Stomach (tissue), 8 donors: ENCODE measurements at regions not wholly inside any gene's neighbourhood (a gene's known extent, or its start where the extent isn't known, plus 50 kb on each side); places are given as distances from the start of the nearest gene placed in this dataset.

Experiments used
- DNase-seq, 2 donors: peaks; one replicate each; pipeline versions ENCODE4 v3.0.0 to v3.0.0-alpha.2; 2013 to 2019
- H3K27ac ChIP-seq, 5 donors: fragments of 200-600 bp in 4 of 5; sonication (generic) in 4 of 5; one replicate each; pipeline ENCODE4 v1.5.1; 2013 to 2019; ENCODE audit warnings: mild to moderate bottlenecking in 1 of 5, moderate library complexity in 1 of 5
- H3K27me3 ChIP-seq, 3 donors: fragments of 200-600 bp; sonication (generic); one replicate each; pipeline ENCODE4 v1.5.1; 2017 to 2019; ENCODE audit warnings: mixed run types in 1 of 3
- H3K36me3 ChIP-seq, 4 donors: fragments of 200-600 bp; sonication (generic); 1 replicate in 3 of 4; 2 replicates in 1 of 4; pipeline ENCODE4 v1.5.1; 2016 to 2019
- H3K4me1 ChIP-seq, 4 donors: fragments of 200-600 bp; sonication (generic); one replicate each; pipeline ENCODE4 v1.5.1; 2016 to 2019
- H3K4me3 ChIP-seq, 4 donors: fragments of 200-600 bp; sonication (generic) in 3 of 4; one replicate each; pipeline ENCODE4 v1.5.1; 2016 to 2019; ENCODE audit warnings: mild to moderate bottlenecking in 1 of 4
- H3K9me3 ChIP-seq, 4 donors: fragments of 200-600 bp; sonication (generic); one replicate each; pipeline ENCODE4 v1.5.1; 2016 to 2019
- CTCF ChIP-seq, 7 experiments: fragments of 450-650 bp in 4 of 7; fragments of 200-600 bp in 3 of 7; sonication (generic) in 3 of 7; IDR thresholded peaks; one replicate each; pipeline ENCODE4 v1.5.1; 2016 to 2019; ENCODE audit warnings: antibody characterized with exemption in 7 of 7, control low read depth in 2 of 7, mild to moderate bottlenecking in 1 of 7
- EP300 ChIP-seq: sonication (generic); formaldehyde crosslinking; IDR thresholded peaks from one replicate; pipeline ENCODE4 v1.6.1; 2017; ENCODE audit warnings: antibody characterized with exemption
- POLR2A ChIP-seq, 4 donors: fragments of 450-650 bp; IDR thresholded peaks; one replicate each; pipeline ENCODE4 v1.6.1; 2016; ENCODE audit warnings: antibody characterized with exemption in 4 of 4, control low read depth in 2 of 4, mild to moderate bottlenecking in 1 of 4, moderate library complexity in 1 of 4
- POLR2AphosphoS5 ChIP-seq, 3 donors: sonication (generic); formaldehyde crosslinking; IDR thresholded peaks; one replicate each; pipeline ENCODE4 v1.6.1; 2016; ENCODE audit warnings: antibody characterized with exemption in 3 of 3
- WGBS, 5 donors: extraction: QIAGEN DNeasy Blood & Tissue Kit in 3 of 5; methylation state at CpG; one replicate each; pipeline versions ENCODE4 v1.1.5 to v1.1.7; 2013 to 2018; 5-methylcytosine and 5-hydroxymethylcytosine counted together
- intact Hi-C: fragments of 100-400 bp; cut with DNase I; formaldehyde crosslinking; loops from one replicate; pipeline ENCODE4 v1.15.1; 2023; ENCODE audit warnings: low total_unique reads
- small RNA-seq, 4 donors: library from RNA; depleted of rRNA; stranded (forward); fragments of <200 nt; gene quantifications; one replicate each; pipeline ENCODE3, GENCODE V24; 2016
- donor health status: healthy with polysubstance abuse.
- donor health status: Bipolar disorder and iron deficiency.
- donor health status: healthy.

- 64 to 76% (median 73%) methylated on average over 4 of the region's 4 CpGs for WGBS, 5 donors
- Histone ChIP-seq H3K4me3 (no peak overlapping the region), H3K4me1 (no peaks in the 10 kb centered on the region), H3K9me3 (no peaks in the 10 kb centered on the region), H3K36me3 (no peaks in the 10 kb centered on the region), H3K27ac (no peak overlapping the region), H3K27me3 (peaks cover 0 to 7% (median 0%) of the 10 kb centered on the region in 3 donors)
- intact Hi-C loops, result no loop called here
- TF ChIP-seq EP300 (no peak), POLR2A (IDR thresholded peaks at IDR 0.05) (no peak), POLR2AphosphoS5 (IDR thresholded peaks at IDR 0.05) (no peak), CTCF (IDR thresholded peaks at IDR 0.05) (no peak)
- DNase-seq, result no peak
These were observed 57.1 kb upstream of the RAB12 start for GRCh38 chr18:8552151-8552550.

DNA sequence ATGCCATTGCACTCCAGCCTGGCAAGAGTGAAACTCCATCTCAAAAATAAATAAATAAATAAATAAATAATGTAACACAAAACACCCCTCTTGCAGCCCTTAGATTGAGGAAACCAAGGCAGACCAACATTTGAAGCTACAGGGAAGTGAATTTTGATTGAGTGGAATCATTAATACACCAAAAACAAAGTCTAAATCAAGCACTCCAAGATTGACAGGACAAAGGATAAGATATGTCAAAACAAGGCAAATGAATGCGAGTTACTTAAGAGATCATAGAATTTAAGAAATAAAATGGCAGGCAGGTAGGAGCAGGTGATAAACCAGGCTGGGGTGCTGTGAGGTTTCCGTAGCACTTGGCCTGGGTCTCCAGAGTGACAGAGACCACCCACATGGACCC is 54.9 kb upstream of the RAB12 start:
- WGBS, 5 donors, result 85 to 100% (median 90%) methylated on average over 2 of the region's 2 CpGs
- DNase-seq, result no peak
- intact Hi-C loops, result no loop called here
- Histone ChIP-seq H3K4me1 (no peaks in the 10 kb centered on the region), H3K27ac (no peak overlapping the region), H3K4me3 (no peak overlapping the region), H3K9me3 (no peaks in the 10 kb centered on the region), H3K36me3 (no peaks in the 10 kb centered on the region), H3K27me3 (no peaks in the 10 kb centered on the region)
- TF ChIP-seq EP300 (no peak), POLR2AphosphoS5 (IDR thresholded peaks at IDR 0.05) (no peak), POLR2A (IDR thresholded peaks at IDR 0.05) (no peak), CTCF (IDR thresholded peaks at IDR 0.05) (no peak)

- H3K9me3 ChIP-seq, result no peaks in the 10 kb centered on the region
- intact Hi-C loops, result no loop called here
- no peak for DNase-seq
- no peaks in the 10 kb centered on the region for H3K4me1 ChIP-seq
- H3K27me3 ChIP-seq, result no peaks in the 10 kb centered on the region
- no peak overlapping the region for H3K27ac ChIP-seq
- H3K4me3 ChIP-seq, result no peak overlapping the region
- no peaks in the 10 kb centered on the region for H3K36me3 ChIP-seq
- WGBS, 5 donors, result 68 to 86% (median 76%) methylated on average over 3 to 4 of the region's 4 CpGs
- TF ChIP-seq POLR2A (IDR thresholded peaks at IDR 0.05) (no peak), EP300 (no peak), POLR2AphosphoS5 (IDR thresholded peaks at IDR 0.05) (no peak), CTCF (IDR thresholded peaks at IDR 0.05) (no peak)
These were observed 52.8 kb upstream of the RAB12 start for GRCh38 chr18:8556424-8556823.

Small RNAs in the stretch of these regions (small RNA-seq; reads per million reads assigned to genes)
- 0 reads per million in 4 donors for gene RN7SL50P
